CD4-positive, alpha-beta memory T cell (primary cell): ENCODE measurements at regions not wholly inside any gene's neighbourhood (a gene's known extent, or its start where the extent isn't known, plus 50 kb on each side); places are given as distances from the start of the nearest gene placed in this dataset.

Source experiments
- CTCF ChIA-PET: fragments of 350-600 bp; sonication (Branson Sonifier 250); formaldehyde crosslinking; loops from one replicate; lab custom pipeline; 2021; ENCODE audit warnings: inconsistent platforms; ENCODE audit not compliant: partially characterized antibody; lab: Charles Lee
- POLR2A ChIA-PET: fragments of 350-600 bp; sonication (Branson Sonifier 250); formaldehyde crosslinking; loops from one replicate; lab custom pipeline; 2021; ENCODE audit not compliant: partially characterized antibody; lab: Charles Lee
- DNase-seq, 5 donors: peaks; one replicate each; pipeline versions ENCODE4 v3.0.0 to v3.0.0-alpha.2; 2020 to 2022; ENCODE audit warnings: mixed read lengths in 1 of 5
- H3K27ac ChIP-seq: one replicate; pipeline ENCODE4 v1.7.0; 2013; ENCODE audit warnings: low read depth, low read length
- H3K27me3 ChIP-seq: 2 replicates; pipeline ENCODE4 v1.7.0; 2013; ENCODE audit warnings: mild to moderate bottlenecking, low read length, moderate library complexity; ENCODE audit not compliant: insufficient read depth
- H3K36me3 ChIP-seq: 2 replicates; pipeline ENCODE4 v1.7.0; 2013; ENCODE audit warnings: mild to moderate bottlenecking, low read length, moderate library complexity; ENCODE audit not compliant: insufficient read depth
- H3K4me1 ChIP-seq: 2 replicates; pipeline ENCODE4 v1.7.0; 2013; ENCODE audit warnings: mild to moderate bottlenecking, low read length, moderate library complexity; ENCODE audit not compliant: insufficient read depth
- H3K4me3 ChIP-seq, 2 donors: one replicate each; pipeline ENCODE4 v1.7.0; 2013; ENCODE audit warnings: low read length in 2 of 2, mild to moderate bottlenecking in 1 of 2
- H3K9me3 ChIP-seq, 2 donors: one replicate each; pipeline ENCODE4 v1.7.0; 2013; ENCODE audit warnings: low read length in 2 of 2, control low read depth in 1 of 2; ENCODE audit not compliant: control insufficient read depth in 1 of 2
- H3K27ac Mint-ChIP-seq, 7 donors: one replicate each; pipeline ENCODE4 v1.8.0; 2020 to 2021; ENCODE audit warnings: mixed read lengths in 7 of 7, mild to moderate bottlenecking in 6 of 7, inconsistent platforms in 3 of 7, moderate library complexity in 3 of 7
- H3K27me3 Mint-ChIP-seq, 2 donors: one replicate each; pipeline ENCODE4 v1.8.0; 2020 to 2021; ENCODE audit warnings: mixed read lengths in 2 of 2
- H3K36me3 Mint-ChIP-seq, 2 donors: one replicate each; pipeline ENCODE4 v1.8.0; 2020 to 2021; ENCODE audit warnings: mixed read lengths in 2 of 2, inconsistent platforms in 1 of 2, mild to moderate bottlenecking in 1 of 2
- H3K4me1 Mint-ChIP-seq, 4 donors: one replicate each; pipeline ENCODE4 v1.8.0; 2020 to 2021; ENCODE audit warnings: mixed read lengths in 4 of 4, mild to moderate bottlenecking in 1 of 4
- H3K4me3 Mint-ChIP-seq, 8 donors: one replicate each; pipeline ENCODE4 v1.8.0; 2020 to 2021; ENCODE audit warnings: mixed read lengths in 8 of 8, mild to moderate bottlenecking in 7 of 8, moderate library complexity in 6 of 8, inconsistent platforms in 3 of 8
- H3K9me3 Mint-ChIP-seq, 8 donors: one replicate each; pipeline ENCODE4 v1.8.0; 2020 to 2021; ENCODE audit warnings: mixed read lengths in 8 of 8, mild to moderate bottlenecking in 5 of 8, inconsistent platforms in 3 of 8, moderate library complexity in 1 of 8
- intact Hi-C: fragments of 100-400 bp; cut with micrococcal nuclease; formaldehyde crosslinking; loops from one replicate; pipeline ENCODE4 v1.15.1; 2023

DNA sequence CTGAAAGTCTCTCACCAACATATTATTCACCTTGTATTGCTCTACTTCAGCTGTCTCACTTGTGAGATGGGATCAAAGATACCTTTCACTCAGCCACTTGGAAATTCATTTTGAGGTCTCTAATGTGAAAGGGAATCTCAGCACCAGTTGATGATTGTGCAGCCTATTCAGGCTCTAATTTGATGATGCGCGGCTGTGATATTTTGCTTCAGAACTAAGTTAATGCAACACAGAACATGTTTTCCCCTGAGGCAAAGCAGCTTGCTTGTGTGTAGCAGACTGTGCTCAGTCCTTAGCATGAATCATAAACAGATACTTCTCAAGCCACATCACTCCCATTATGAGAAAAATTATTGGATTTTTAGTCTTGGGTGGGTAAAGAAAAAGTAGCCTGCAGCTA lies 378.8 kb downstream of the OSTF1 start:
- no peaks in the 10 kb centered on the region for H3K4me1 Mint-ChIP-seq

DNA sequence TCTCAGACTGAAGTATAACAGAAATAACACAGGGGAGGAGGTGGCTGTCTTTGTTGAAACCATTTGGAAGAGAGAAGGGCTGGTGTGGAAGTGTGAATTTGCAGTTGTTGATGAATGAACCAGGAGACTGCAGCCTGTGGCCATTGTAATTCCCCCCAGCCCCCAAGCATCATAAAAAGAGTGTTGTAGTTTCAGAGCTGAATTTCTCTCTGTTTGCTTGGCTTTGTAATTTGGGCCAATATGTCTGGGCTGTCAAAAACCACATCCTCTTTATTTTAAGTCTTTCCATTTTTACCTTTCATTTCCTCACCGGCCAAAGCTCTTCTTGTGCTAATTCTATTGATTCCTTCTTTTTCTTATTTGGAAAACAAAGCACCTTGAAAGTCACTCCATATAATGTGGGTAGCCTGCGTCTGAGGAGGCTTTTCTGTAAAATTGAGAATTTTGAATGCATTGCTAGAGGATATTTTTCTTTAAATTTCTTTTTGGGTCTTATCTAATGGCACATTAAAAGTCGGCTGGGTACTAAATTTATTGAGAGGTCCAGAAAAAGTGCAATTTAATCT lies 383.3 kb downstream of the OSTF1 start:
- Histone ChIP-seq H3K36me3 (no peaks in the 10 kb centered on the region), H3K27me3 (no peaks in the 10 kb centered on the region), H3K27ac (no peak overlapping the region), H3K9me3 (no peaks in the 10 kb centered on the region), H3K4me3 (no peak overlapping the region), H3K4me1 (no peaks in the 10 kb centered on the region)
- H3K27ac Mint-ChIP-seq: no peak overlapping the region
- H3K9me3 Mint-ChIP-seq: no peaks in the 10 kb centered on the region
- peaks cover 3% of the 10 kb centered on the region in 2 donors for H3K27me3 Mint-ChIP-seq
- peaks cover 0 to 1% (median 0%) of the 10 kb centered on the region in 4 donors for H3K4me1 Mint-ChIP-seq
- ChIA-PET POLR2A (no interaction called here), CTCF (no interaction called here)
- DNase-seq: no peak
- no peak overlapping the region for H3K4me3 Mint-ChIP-seq
- H3K36me3 Mint-ChIP-seq: no peaks in the 10 kb centered on the region
- intact Hi-C loops: no loop called here

More for the DNA sequence above, 378.8 kb downstream of the OSTF1 start:
- ChIA-PET POLR2A (no interaction called here), CTCF (no interaction called here)
- Mint-ChIP-seq H3K27me3 (peaks cover 1 to 3% of the 10 kb centered on the region in 2 donors), H3K4me3 (no peak overlapping the region), H3K27ac (no peak overlapping the region), H3K36me3 (no peaks in the 10 kb centered on the region), H3K9me3 (no peaks in the 10 kb centered on the region)
- no peaks in the 10 kb centered on the region for H3K4me1 ChIP-seq
- no peaks in the 10 kb centered on the region for H3K36me3 ChIP-seq
- DNase-seq: no peak
- H3K27ac ChIP-seq: no peak overlapping the region
- intact Hi-C loops: no loop called here
- H3K4me3 ChIP-seq: no peak overlapping the region
- H3K9me3 ChIP-seq: no peaks in the 10 kb centered on the region
- H3K27me3 ChIP-seq: no peaks in the 10 kb centered on the region

DNA sequence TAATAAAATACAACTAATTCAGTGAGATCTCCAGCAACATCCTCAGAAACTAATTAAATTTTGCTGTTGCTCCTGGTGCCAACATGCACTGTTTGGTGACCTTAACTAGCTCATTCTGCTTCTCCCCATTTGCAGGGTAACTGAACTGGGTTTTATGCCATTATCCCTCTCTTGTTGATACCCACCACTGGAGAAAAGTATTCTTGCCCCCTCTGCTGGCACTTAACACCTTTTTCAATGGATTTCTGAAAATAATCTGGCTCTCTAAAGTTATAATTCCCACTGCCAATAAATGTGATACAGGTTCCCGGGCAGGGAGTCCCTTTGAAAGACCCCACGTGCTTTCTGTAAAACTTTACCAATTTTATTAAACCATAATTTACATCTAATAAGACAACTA lies 394.3 kb downstream of the OSTF1 start:
- H3K9me3 ChIP-seq: no peaks in the 10 kb centered on the region
- H3K27ac ChIP-seq: no peak overlapping the region
- Mint-ChIP-seq H3K36me3 (no peaks in the 10 kb centered on the region), H3K4me3 (no peak overlapping the region), H3K4me1 (no peaks in the 10 kb centered on the region), H3K9me3 (peaks cover 0 to 7% (median under 1%) of the 10 kb centered on the region in 8 donors), H3K27me3 (no peaks in the 10 kb centered on the region), H3K27ac (no peak overlapping the region)
- CTCF ChIA-PET: no interaction called here
- POLR2A ChIA-PET: no interaction called here
- H3K4me3 ChIP-seq: no peak overlapping the region
- intact Hi-C loops: no loop called here
- H3K36me3 ChIP-seq: no peaks in the 10 kb centered on the region
- H3K4me1 ChIP-seq: no peaks in the 10 kb centered on the region
- H3K27me3 ChIP-seq: no peaks in the 10 kb centered on the region
- no peak for DNase-seq

DNA sequence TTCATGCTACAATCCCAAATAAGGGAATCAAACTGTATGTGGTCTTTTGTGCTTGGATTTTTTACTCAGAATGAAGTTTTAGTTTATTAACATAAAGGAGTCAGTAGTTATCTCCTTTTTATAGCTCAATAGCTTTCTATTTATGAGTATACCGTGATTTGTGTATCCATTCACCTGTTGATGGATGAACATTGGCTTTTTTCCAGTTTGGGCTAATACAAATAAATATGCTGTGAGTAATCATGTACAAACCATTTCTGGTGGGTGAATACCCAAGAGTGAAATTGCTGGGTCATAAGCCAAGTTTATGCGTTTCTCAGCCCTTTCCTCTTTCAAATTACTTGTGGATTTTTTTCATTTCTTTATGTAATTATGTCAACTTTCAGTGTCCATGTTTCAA lies 395.3 kb downstream of the OSTF1 start:
- no peak overlapping the region for H3K4me3 Mint-ChIP-seq
- CTCF ChIA-PET: no interaction called here
- H3K4me3 ChIP-seq: no peak overlapping the region

DNA sequence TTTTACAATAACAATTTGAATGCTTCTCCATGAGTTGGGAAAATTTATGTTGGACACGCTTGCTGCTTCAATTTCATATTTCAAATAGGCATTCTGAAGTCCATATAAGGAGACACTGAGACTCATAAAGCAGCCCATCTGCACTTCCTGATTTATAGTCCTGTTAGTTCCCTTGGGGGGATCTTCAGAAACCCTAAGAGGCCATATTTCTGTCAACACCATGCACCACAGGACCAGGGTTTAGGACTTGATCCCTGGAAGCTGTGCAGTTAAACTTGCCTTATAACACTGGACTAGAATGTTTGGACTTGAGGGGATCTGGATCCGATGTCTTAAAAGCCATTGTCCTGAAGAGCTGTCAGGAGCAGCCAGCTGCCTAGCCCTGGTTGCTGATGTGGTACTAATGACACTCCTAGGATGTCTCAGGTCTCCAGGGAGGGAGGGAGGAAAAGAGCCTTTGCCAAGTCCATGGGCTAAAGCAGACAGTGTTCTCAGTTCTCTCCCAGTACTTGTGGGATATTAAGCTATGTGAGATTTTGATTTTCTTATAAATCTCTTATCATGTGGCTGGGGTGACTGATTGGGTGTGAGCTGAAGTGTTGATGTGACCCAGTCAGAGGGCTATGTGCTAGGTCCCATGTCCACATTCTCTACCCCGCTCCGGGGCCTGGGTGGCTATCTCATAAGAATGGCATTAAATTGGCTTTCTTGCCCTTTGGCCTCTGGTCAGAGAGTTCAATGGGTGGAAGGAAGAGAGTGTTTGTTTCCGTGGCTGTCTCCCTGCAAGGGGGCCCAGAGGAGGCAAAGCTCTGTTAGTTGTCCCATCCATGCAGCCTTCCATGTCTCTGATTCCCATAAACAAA lies 399.8 kb downstream of the OSTF1 start:
- H3K36me3 Mint-ChIP-seq: no peaks in the 10 kb centered on the region

More for the DNA sequence above, 395.3 kb downstream of the OSTF1 start:
- H3K36me3 Mint-ChIP-seq: no peaks in the 10 kb centered on the region
- H3K27ac Mint-ChIP-seq: no peak overlapping the region
- POLR2A ChIA-PET: no interaction called here
- Histone ChIP-seq H3K9me3 (no peaks in the 10 kb centered on the region), H3K27me3 (no peaks in the 10 kb centered on the region), H3K36me3 (no peaks in the 10 kb centered on the region), H3K27ac (no peak overlapping the region), H3K4me1 (no peaks in the 10 kb centered on the region)
- intact Hi-C loops: no loop called here
- no peaks in the 10 kb centered on the region for H3K4me1 Mint-ChIP-seq
- peaks cover 0 to 5% (median 0%) of the 10 kb centered on the region in 8 donors for H3K9me3 Mint-ChIP-seq
- no peak for DNase-seq
- no peaks in the 10 kb centered on the region for H3K27me3 Mint-ChIP-seq

DNA sequence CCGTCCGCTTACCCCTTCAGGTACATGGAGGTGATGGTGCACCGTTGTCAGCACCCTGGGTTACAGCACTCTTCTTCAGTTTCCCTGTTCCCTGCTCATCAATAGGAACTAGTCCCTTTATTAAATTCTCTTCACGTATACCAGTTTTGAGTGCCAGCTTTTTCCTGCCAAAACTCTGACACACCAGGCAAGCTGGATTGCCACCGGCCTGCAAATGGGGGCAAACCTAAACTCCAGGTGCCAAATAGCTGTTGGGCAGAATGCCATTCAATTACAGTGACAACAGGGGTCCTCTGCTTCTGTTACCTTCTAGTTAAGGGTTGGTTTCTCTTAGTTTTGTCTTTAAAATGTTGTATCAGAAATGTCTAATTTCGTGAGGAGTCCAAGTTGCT lies 400.4 kb downstream of the OSTF1 start:
- intact Hi-C loops: no loop called here
- no peak overlapping the region for H3K4me3 Mint-ChIP-seq

More for the DNA sequence above, 399.8 kb downstream of the OSTF1 start:
- ChIA-PET POLR2A (no interaction called here), CTCF (no interaction called here)
- peaks cover 0 to 4% (median 0%) of the 10 kb centered on the region in 8 donors for H3K9me3 Mint-ChIP-seq
- Histone ChIP-seq H3K27me3 (no peaks in the 10 kb centered on the region), H3K27ac (no peak overlapping the region), H3K36me3 (no peaks in the 10 kb centered on the region), H3K9me3 (no peaks in the 10 kb centered on the region), H3K4me3 (no peak overlapping the region), H3K4me1 (no peaks in the 10 kb centered on the region)
- H3K4me3 Mint-ChIP-seq: no peak overlapping the region
- peak in 1 of 5 donors; percentile 33 for DNase-seq
- H3K27me3 Mint-ChIP-seq: peaks cover 0 to 1% of the 10 kb centered on the region in 2 donors
- no peaks in the 10 kb centered on the region for H3K4me1 Mint-ChIP-seq
- H3K27ac Mint-ChIP-seq: no peak overlapping the region
- intact Hi-C loops: no loop called here

DNA sequence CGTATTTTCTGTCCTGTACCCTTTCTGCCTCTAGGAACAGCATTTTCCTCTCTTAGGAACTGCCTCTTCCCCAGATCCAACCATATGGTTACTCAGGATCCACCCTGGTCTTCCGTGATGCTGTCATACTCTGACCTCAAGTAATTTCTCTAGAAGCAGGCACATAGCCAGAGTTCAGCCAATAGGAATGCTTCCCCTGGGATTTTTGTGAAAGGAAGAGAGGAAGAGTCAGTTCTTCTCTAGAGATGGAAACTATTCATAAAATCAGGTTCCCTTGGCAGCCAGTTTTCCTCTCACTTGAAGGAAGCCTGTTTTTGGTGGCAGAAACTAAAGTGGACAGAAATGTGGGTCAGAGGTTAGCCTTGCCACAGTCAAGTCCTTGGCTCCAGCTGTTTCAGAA lies 400.1 kb upstream of the PCSK5 start:
- Mint-ChIP-seq H3K4me1 (no peaks in the 10 kb centered on the region), H3K4me3 (no peak overlapping the region), H3K27ac (no peak overlapping the region), H3K36me3 (no peaks in the 10 kb centered on the region), H3K9me3 (peaks cover 0 to 4% (median 0%) of the 10 kb centered on the region in 8 donors), H3K27me3 (peaks cover 0 to 1% of the 10 kb centered on the region in 2 donors)
- Histone ChIP-seq H3K36me3 (no peaks in the 10 kb centered on the region), H3K4me1 (no peaks in the 10 kb centered on the region), H3K27me3 (no peaks in the 10 kb centered on the region), H3K27ac (no peak overlapping the region), H3K9me3 (no peaks in the 10 kb centered on the region), H3K4me3 (no peak overlapping the region)
- intact Hi-C loops: no loop called here
- POLR2A ChIA-PET: no interaction called here
- CTCF ChIA-PET: no interaction called here
- no peak for DNase-seq

More for the DNA sequence above, 400.4 kb downstream of the OSTF1 start:
- peaks cover 0 to 1% of the 10 kb centered on the region in 2 donors for H3K27me3 Mint-ChIP-seq
- no peak for DNase-seq
- no peak overlapping the region for H3K27ac ChIP-seq
- H3K27ac Mint-ChIP-seq: no peak overlapping the region
- peaks cover 0 to 4% (median 0%) of the 10 kb centered on the region in 8 donors for H3K9me3 Mint-ChIP-seq
- no peak overlapping the region for H3K4me3 ChIP-seq
- no peaks in the 10 kb centered on the region for H3K4me1 Mint-ChIP-seq
- H3K36me3 Mint-ChIP-seq: no peaks in the 10 kb centered on the region
- H3K36me3 ChIP-seq: no peaks in the 10 kb centered on the region
- CTCF ChIA-PET: no interaction called here
- H3K27me3 ChIP-seq: no peaks in the 10 kb centered on the region
- H3K4me1 ChIP-seq: no peaks in the 10 kb centered on the region
- POLR2A ChIA-PET: no interaction called here
- no peaks in the 10 kb centered on the region for H3K9me3 ChIP-seq
